B cell (primary cell): ENCODE measurements at regions not wholly inside any gene's neighbourhood (a gene's known extent, or its start where the extent isn't known, plus 50 kb on each side); places are given as distances from the start of the nearest gene placed in this dataset.

Experiments used
- ATAC-seq: fragments of 200-7000 bp; cut with Tn5 transposase; one replicate; pipeline ENCODE4 v1.10.0; 2021; ENCODE audit warnings: low read depth, mild to moderate bottlenecking, moderate number of reproducible peaks, moderate library complexity
- CTCF ChIA-PET: fragments of 350-600 bp; sonication (Branson Sonifier 250); formaldehyde crosslinking; loops from one replicate; lab custom pipeline; 2021; ENCODE audit warnings: antibody characterized with exemption, inconsistent platforms; lab: Charles Lee
- POLR2A ChIA-PET: fragments of 350-600 bp; sonication (Branson Sonifier 250); formaldehyde crosslinking; loops from one replicate; lab custom pipeline; 2021; ENCODE audit warnings: antibody characterized with exemption; lab: Charles Lee
- DNase-seq: peaks from one replicate; pipeline ENCODE4 v3.0.0; 2013
- H2AFZ ChIP-seq: 2 replicates; pipeline ENCODE4 v1.6.1; 2012; ENCODE audit warnings: mild to moderate bottlenecking, low read depth, low read length; ENCODE audit not compliant: insufficient read depth, poor library complexity, severe bottlenecking
- H3K27ac ChIP-seq, 2 donors: 1 replicate in 1 of 2; 2 replicates in 1 of 2; pipeline ENCODE4 v1.5.1; 2012 to 2013; ENCODE audit warnings: low read length in 2 of 2, mild to moderate bottlenecking in 2 of 2, moderate library complexity in 1 of 2
- H3K27me3 ChIP-seq, 4 experiments: fragments of 200-600 bp in 1 of 4; sonication (generic) in 1 of 4; replicated peaks in 1 of 4; 1 replicate in 2 of 4; 2 replicates in 2 of 4; pipeline versions ENCODE4 v1.6.1 to v1.7.0; 2013 to 2016; ENCODE audit warnings: low read length in 3 of 4, mild to moderate bottlenecking in 2 of 4, mixed read lengths in 1 of 4, moderate library complexity in 1 of 4; ENCODE audit not compliant: insufficient read depth in 4 of 4, control insufficient read depth in 3 of 4; ENCODE audit errors: control extremely low read depth in 1 of 4
- H3K36me3 ChIP-seq, 2 experiments: replicated peaks in 1 of 2; 1 replicate in 1 of 2; 2 replicates in 1 of 2; pipeline versions ENCODE4 v1.6.1 to v1.7.1; 2013; ENCODE audit warnings: low read length in 1 of 2; ENCODE audit not compliant: insufficient read depth in 2 of 2, control insufficient read depth in 1 of 2; ENCODE audit errors: control extremely low read depth in 1 of 2, extremely low read depth in 1 of 2
- H3K4me1 ChIP-seq, 2 donors: fragments of 200-600 bp in 1 of 2; sonication (generic) in 1 of 2; 1 replicate in 1 of 2; 2 replicates in 1 of 2; pipeline versions ENCODE4 v1.5.1 to v1.6.1; 2013 to 2017; ENCODE audit warnings: low read length in 2 of 2; ENCODE audit not compliant: control insufficient read depth in 2 of 2, insufficient read depth in 2 of 2
- H3K4me2 ChIP-seq: replicated peaks from 2 replicates; pipeline ENCODE3; 2012; ENCODE audit warnings: mild to moderate bottlenecking, low read depth, low read length; ENCODE audit not compliant: poor library complexity, severe bottlenecking
- H3K4me3 ChIP-seq, 5 experiments: fragments of 200-600 bp in 1 of 5; sonication (generic) in 1 of 5; 1 replicate in 3 of 5; 2 replicates in 2 of 5; pipeline versions ENCODE4 v1.5.1 to v1.7.0; 2011 to 2016; ENCODE audit warnings: low read length in 4 of 5, mild to moderate bottlenecking in 4 of 5, low read depth in 2 of 5, control low read depth in 1 of 5, moderate library complexity in 1 of 5; ENCODE audit not compliant: insufficient read depth in 1 of 5; ENCODE audit errors: control extremely low read depth in 1 of 5, extremely low read depth in 1 of 5
- H3K79me2 ChIP-seq: fragments of 200-600 bp; sonication (generic); one replicate; pipeline ENCODE4 v1.6.0; 2016; ENCODE audit warnings: low read length; ENCODE audit not compliant: control insufficient read depth, insufficient read depth
- H3K9ac ChIP-seq: fragments of 200-600 bp; sonication (generic); 2 replicates; pipeline ENCODE4 v1.6.1; 2017; ENCODE audit warnings: mild to moderate bottlenecking, low read length, moderate library complexity
- H3K9me3 ChIP-seq, 3 donors: one replicate each; pipeline versions ENCODE4 v1.6.1 to v1.7.1; 2013; ENCODE audit warnings: low read length in 2 of 3; ENCODE audit not compliant: control insufficient read depth in 2 of 3, insufficient read depth in 1 of 3; ENCODE audit errors: control extremely low read depth in 1 of 3
- H4K20me1 ChIP-seq: 2 replicates; pipeline ENCODE4 v1.6.0; 2012; ENCODE audit warnings: mild to moderate bottlenecking, low read length; ENCODE audit not compliant: insufficient read depth, control insufficient read depth, poor library complexity, severe bottlenecking
- H3K27ac Mint-ChIP-seq: one replicate; pipeline ENCODE4 v1.8.0; 2021; ENCODE audit warnings: mixed read lengths
- H3K27me3 Mint-ChIP-seq: one replicate; pipeline ENCODE4 v1.8.0; 2021; ENCODE audit warnings: mixed read lengths
- H3K4me1 Mint-ChIP-seq: one replicate; pipeline ENCODE4 v1.8.0; 2021; ENCODE audit warnings: mixed read lengths
- H3K4me3 Mint-ChIP-seq: one replicate; pipeline ENCODE4 v1.8.0; 2021; ENCODE audit warnings: mixed read lengths
- H3K9me3 Mint-ChIP-seq: one replicate; pipeline ENCODE4 v1.8.0; 2022; ENCODE audit warnings: mixed read lengths; ENCODE audit not compliant: insufficient read depth
- CTCF ChIP-seq: fragments of 200-600 bp; IDR thresholded peaks from one replicate; pipeline ENCODE4 v1.8.0; 2022; ENCODE audit warnings: antibody characterized with exemption, mild to moderate bottlenecking
- EZH2 ChIP-seq: IDR thresholded peaks from 2 replicates; pipeline ENCODE4 v1.6.1; 2012; ENCODE audit warnings: borderline replicate concordance, low read depth, mild to moderate bottlenecking, moderate library complexity, low read length; ENCODE audit not compliant: insufficient read depth, poor library complexity, severe bottlenecking
- WGBS: methylation state at CpG from one replicate; pipeline ENCODE4 v1.1.5; 2013; ENCODE audit warnings: missing lambda C conversion rate; ENCODE audit not compliant: insufficient coverage; 5-methylcytosine and 5-hydroxymethylcytosine counted together
- intact Hi-C: fragments of 100-400 bp; cut with micrococcal nuclease; formaldehyde crosslinking; loops from one replicate; pipeline ENCODE4 v1.10.0; 2022

GRCh38 chr18:63058521-63058920, 261.0 kb downstream of the BCL2 start:
- TF ChIP-seq CTCF, result no peak
- no peak for TF ChIP-seq EZH2
- ATAC-seq, result no peak
- DNase-seq, result no peak
- Histone ChIP-seq H3K4me2 (no peak overlapping the region), H3K4me3 (no peak overlapping the region), H2AFZ (no peak overlapping the region), H3K27ac (no peak overlapping the region), H3K27me3 (no peaks in the 10 kb centered on the region), H3K79me2 (no peaks in the 10 kb centered on the region), H3K9me3 (no peaks in the 10 kb centered on the region), H3K9ac (no peak overlapping the region), H3K36me3 (no peaks in the 10 kb centered on the region), H4K20me1 (no peaks in the 10 kb centered on the region), H3K4me1 (peaks cover 14 to 17% of the 10 kb centered on the region in 2 donors)
- Mint-ChIP-seq H3K4me1 (peaks cover 19% of the 10 kb centered on the region), H3K27me3 (peaks cover 4% of the 10 kb centered on the region), H3K27ac (no peak overlapping the region), H3K4me3 (no peak overlapping the region), H3K9me3 (no peaks in the 10 kb centered on the region)
- intact Hi-C loops, result no loop called here
- WGBS, result 100% methylated on average over 1 of the region's 4 CpGs
- CTCF ChIA-PET, result no interaction called here
- POLR2A ChIA-PET, result no interaction called here

GRCh38 chr18:63057707-63058106, 261.9 kb downstream of the BCL2 start:
- no peak for ATAC-seq
- WGBS, result 98% methylated on average over 14 of the region's 14 CpGs
- H3K27me3 ChIP-seq, result no peaks in the 10 kb centered on the region
- H3K9ac ChIP-seq, result no peak overlapping the region
- no peaks in the 10 kb centered on the region for H3K9me3 ChIP-seq
- H3K79me2 ChIP-seq, result no peaks in the 10 kb centered on the region
- CTCF ChIA-PET, result no interaction called here
- intact Hi-C loops, result no loop called here
- H2AFZ ChIP-seq, result no peak overlapping the region
- H3K36me3 ChIP-seq, result no peaks in the 10 kb centered on the region
- peaks cover 14 to 17% of the 10 kb centered on the region in 2 donors for H3K4me1 ChIP-seq
- POLR2A ChIA-PET, result no interaction called here
- no peaks in the 10 kb centered on the region for H3K9me3 Mint-ChIP-seq
- H3K27ac Mint-ChIP-seq, result no peak overlapping the region
- no peak overlapping the region for H3K4me3 ChIP-seq
- no peak for DNase-seq
- peaks cover 19% of the 10 kb centered on the region for H3K4me1 Mint-ChIP-seq
- no peak overlapping the region for H3K4me2 ChIP-seq
- no peak overlapping the region for H3K4me3 Mint-ChIP-seq
- no peaks in the 10 kb centered on the region for H3K27me3 Mint-ChIP-seq
- H3K27ac ChIP-seq, result no peak overlapping the region
- H4K20me1 ChIP-seq, result no peaks in the 10 kb centered on the region
- TF ChIP-seq CTCF (no peak), EZH2 (no peak)
